GM12874 (cell line): ENCODE measurements at regions not wholly inside any gene's neighbourhood (a gene's known extent, or its start where the extent isn't known, plus 50 kb on each side); places are given as distances from the start of the nearest gene placed in this dataset.

ENCODE experiments used
- TF ChIP-seq, protein P1 (sequence below): IDR thresholded peaks from 2 replicates; pipeline ENCODE4 v1.5.1; 2011; ENCODE audit warnings: low read depth, mild to moderate bottlenecking, control low read depth, low read length, moderate library complexity; ENCODE audit not compliant: insufficient read depth

DNA sequence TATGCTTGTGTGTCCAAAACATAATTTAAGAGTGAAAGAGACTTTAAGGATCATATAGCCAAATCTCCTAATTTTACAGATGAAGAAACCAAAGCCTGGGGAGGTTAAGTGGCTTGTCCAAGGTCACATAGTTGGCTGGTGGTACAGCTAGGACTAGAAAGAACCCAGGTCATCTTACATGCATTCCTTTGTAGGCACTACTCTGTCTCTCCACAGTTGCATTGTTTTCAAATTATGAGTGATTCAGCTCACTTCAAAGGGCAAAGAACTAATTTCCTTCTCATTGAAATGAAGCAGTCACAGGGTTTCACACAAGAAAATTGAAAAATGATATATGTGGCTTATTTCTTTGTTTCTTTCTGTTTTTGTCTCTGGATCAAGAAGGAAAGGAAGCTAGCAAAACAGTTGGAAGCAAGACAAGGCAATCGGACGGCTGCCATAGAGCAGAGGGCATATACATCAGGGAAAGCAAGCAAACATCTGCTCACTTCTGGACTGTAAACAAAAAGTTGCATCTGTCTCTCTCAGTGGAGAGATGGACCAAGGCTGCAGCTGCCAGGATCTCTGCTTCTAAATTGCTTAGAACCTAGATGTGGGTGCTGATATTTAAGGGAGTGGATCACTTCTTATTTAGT lies 107.5 kb upstream of the AMOT start:
- TF ChIP-seq, protein P1, sequence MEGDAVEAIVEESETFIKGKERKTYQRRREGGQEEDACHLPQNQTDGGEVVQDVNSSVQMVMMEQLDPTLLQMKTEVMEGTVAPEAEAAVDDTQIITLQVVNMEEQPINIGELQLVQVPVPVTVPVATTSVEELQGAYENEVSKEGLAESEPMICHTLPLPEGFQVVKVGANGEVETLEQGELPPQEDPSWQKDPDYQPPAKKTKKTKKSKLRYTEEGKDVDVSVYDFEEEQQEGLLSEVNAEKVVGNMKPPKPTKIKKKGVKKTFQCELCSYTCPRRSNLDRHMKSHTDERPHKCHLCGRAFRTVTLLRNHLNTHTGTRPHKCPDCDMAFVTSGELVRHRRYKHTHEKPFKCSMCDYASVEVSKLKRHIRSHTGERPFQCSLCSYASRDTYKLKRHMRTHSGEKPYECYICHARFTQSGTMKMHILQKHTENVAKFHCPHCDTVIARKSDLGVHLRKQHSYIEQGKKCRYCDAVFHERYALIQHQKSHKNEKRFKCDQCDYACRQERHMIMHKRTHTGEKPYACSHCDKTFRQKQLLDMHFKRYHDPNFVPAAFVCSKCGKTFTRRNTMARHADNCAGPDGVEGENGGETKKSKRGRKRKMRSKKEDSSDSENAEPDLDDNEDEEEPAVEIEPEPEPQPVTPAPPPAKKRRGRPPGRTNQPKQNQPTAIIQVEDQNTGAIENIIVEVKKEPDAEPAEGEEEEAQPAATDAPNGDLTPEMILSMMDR: no peak

DNA sequence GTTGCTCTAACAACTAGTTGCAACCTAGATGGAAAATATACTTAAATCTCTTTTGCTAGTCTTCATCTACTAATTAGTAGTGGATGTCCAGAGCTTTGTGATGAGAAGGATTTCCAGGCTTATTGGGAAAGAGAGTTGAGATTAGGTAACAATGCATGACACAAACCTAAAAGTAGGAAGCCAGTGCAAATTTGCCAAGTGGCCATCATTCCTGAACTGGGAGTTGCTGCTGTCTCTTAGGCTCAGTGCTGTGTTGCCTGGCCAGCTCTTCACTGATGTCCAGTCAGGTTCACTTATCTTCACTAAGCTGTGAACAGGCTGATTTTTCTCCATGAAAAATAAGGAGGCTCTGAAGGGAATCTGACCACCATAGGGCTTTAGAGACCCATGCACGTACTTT lies 105.6 kb upstream of the AMOT start:
- TF ChIP-seq, protein P1: no peak

DNA sequence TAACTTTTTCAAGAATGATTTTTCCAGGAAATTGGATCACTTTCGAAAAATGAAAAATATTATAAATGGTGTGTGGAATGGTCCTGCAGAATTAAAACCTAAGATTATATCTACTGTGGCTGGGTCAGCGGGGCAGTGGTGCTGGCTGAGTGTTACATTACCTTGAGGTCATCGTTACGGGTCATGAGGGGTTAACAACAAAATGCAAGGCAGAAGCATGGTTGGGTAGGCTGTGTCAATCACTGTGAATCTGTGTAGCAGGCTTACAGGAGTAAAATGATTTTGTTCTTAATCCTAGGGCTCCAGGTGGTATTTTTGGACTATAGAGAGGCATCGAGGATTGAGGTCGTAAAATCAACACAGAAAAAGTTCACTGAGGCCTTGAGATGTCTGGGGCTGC lies 105.2 kb upstream of the AMOT start:
- TF ChIP-seq, protein P1: no peak

DNA sequence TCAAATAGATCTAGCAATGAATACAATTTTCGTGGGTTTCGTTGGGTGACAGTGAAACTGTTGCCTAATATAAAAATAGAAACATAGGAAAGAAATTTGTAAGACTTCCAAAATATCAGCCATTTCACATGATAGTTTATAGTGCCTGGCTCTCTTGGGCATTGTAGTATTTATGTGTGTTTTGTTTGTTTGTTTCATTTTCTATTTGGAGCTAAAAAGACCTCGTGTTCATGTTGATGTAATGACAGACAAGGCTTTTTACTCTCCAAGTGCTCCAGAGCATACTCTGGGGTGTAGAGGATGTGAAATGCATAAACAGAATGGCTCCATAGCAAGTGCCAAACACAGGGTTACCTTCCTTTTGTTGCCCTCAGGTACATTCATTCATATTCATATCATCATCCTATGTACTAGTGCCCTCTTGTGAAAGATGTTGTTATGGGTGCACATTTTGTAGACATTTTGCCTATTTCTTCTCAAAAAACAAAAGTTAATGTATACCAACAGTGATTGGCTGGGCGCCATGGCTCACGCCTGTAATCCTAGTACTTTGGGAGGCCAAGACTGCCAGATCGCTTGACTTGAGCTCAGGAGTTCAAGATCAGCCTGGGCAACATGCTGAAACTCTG lies 100.7 kb upstream of the AMOT start:
- TF ChIP-seq, protein P1: no peak

DNA sequence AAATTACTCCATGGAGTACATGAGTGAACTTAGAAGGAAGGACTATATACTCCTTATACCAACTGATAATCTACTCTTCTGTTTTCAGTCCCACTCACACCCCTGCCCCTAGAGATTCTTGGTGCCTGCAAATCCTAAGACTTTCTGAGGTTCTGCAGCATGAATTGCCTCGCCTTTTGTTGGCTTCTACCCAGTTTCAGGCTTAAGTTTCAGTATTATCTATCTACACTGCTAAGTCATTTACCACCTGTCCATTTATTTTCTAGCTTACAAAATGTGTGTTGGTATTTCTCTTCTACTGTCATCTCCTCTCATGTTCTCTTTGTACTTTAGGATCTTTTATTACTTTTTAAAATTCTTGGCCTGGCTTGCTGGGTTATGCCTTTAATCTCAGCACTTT lies 94.4 kb upstream of the AMOT start:
- TF ChIP-seq, protein P1: no peak

DNA sequence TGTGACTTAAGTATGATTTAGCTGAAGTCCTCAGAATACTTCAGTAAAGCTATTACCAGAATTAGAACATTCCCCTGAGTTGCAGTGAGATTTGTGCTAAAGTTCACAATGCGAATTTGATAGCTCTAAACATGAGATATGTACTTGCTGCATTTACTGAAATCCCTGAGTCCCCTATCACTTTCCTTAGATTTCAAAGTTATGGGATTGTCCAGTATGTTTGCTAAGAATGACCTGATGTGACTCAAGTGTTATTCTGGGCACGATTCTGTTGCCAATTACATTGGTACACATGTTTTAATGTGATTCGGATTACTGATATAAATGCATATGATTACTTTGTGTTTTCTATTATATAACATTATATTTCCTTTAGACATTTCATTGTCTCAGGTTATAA lies 91.3 kb upstream of the AMOT start:
- TF ChIP-seq, protein P1: no peak

DNA sequence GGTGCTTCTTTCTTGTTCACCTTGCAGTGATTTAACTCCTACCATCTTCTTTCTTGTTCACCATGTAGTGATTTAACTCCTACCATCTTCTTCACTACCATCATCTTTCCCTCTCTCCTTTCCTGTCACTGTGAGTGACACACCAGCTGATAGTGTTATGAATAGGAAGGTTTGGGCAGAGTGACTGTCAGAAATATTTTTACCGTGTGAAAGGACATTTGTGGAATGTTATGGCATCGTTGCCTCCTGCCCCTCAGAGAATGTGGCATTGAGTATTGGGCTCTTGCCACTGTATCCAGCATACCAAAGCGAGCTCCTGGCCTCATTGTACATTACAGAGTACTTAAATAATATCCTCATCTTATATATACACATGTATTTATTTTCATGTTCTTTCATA lies 90.8 kb upstream of the AMOT start:
- TF ChIP-seq, protein P1: no peak

DNA sequence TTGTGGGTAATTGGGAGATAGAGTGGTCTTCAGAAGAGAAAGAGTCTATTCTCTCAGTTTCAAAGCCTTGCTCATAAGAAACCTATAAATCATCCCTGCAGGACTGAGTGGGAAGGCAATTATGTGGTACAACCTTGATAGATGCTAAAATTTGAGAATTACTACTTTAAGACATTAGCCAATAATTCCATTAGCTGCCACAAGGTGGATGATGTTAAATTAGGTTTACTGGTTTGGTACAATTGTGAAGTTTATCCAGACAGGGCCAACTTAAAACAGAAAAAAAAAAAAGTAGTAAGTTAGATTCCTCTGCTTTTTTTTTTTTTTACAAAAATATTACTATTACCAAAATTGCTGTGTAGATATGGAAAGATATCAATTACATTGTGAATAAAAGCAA lies 73.2 kb upstream of the AMOT start:
- TF ChIP-seq, protein P1: no peak
